Choroid plexus epithelial cell (primary cell): ENCODE measurements at regions not wholly inside any gene's neighbourhood (a gene's known extent, or its start where the extent isn't known, plus 50 kb on each side); places are given as distances from the start of the nearest gene placed in this dataset.

ENCODE experiments used
- DNase-seq: peaks from one replicate; pipeline ENCODE4 v3.0.0-alpha.2; 2010; ENCODE audit warnings: low read depth
- H3K4me3 ChIP-seq: 2 replicates; pipeline ENCODE4 v1.5.1; 2011; ENCODE audit warnings: low read depth, mild to moderate bottlenecking, control low read depth, low read length, moderate library complexity
- TF ChIP-seq, protein P1 (sequence below): conservative IDR thresholded peaks from 2 replicates; pipeline ENCODE4 v1.5.1; 2011; ENCODE audit warnings: low read depth, mild to moderate bottlenecking, control low read depth, inconsistent platforms, low read length, moderate library complexity

DNA sequence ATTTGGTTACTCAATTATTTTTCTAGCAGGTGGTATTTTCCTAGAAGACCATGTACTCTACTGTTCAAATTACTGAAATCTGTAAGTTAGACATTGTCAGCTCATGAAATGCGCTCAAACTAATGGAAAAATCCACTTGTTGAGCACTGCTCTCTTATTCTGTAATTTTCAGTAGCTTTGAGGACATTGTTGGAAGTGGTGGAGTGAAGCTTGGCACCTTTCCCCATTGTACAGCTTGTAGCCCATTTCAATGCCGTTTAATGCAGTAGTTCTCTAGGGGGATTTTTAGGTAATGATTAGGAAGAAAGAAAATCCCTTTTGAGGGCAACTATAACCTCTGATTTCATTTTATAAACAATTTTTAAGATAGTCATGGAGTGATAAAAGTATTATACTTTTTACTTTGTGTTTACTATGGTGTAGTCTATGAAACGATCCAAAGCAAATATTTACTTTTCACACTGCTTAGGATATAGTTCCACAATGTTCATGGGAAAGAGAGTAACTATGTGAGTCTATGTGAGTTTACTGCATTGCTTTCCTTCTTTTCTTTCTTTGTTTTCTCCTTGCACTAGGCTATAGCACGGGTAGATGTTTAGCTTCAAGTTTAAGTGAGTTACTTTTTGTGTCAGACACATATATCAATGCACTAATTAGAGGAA is 165.8 kb upstream of the ANKH start:
- TF ChIP-seq, protein P1, sequence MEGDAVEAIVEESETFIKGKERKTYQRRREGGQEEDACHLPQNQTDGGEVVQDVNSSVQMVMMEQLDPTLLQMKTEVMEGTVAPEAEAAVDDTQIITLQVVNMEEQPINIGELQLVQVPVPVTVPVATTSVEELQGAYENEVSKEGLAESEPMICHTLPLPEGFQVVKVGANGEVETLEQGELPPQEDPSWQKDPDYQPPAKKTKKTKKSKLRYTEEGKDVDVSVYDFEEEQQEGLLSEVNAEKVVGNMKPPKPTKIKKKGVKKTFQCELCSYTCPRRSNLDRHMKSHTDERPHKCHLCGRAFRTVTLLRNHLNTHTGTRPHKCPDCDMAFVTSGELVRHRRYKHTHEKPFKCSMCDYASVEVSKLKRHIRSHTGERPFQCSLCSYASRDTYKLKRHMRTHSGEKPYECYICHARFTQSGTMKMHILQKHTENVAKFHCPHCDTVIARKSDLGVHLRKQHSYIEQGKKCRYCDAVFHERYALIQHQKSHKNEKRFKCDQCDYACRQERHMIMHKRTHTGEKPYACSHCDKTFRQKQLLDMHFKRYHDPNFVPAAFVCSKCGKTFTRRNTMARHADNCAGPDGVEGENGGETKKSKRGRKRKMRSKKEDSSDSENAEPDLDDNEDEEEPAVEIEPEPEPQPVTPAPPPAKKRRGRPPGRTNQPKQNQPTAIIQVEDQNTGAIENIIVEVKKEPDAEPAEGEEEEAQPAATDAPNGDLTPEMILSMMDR: no peak
- no peak for DNase-seq
- H3K4me3 ChIP-seq: no peak overlapping the region

DNA sequence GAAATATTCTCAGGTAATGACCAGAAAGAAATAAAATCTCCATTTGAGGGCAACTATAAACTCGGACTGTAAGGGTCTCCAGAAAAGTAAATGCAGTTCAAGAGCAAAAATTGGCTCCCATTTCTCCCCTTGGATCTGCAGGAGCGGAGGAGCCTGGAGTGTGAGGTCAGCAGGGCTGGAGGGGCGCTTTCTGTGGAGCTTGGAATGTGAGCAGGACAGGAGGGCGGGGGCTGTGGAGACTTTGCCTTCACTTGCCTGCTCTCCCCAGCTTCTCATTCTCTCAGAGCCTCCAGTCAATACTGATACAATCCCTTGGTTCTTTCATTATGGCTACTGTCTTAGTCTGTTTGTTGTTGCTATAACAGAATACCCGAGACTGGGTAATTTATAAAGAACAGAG is 162.8 kb upstream of the ANKH start:
- TF ChIP-seq, protein P1: no peak
- DNase-seq: no peak
- no peak overlapping the region for H3K4me3 ChIP-seq

DNA sequence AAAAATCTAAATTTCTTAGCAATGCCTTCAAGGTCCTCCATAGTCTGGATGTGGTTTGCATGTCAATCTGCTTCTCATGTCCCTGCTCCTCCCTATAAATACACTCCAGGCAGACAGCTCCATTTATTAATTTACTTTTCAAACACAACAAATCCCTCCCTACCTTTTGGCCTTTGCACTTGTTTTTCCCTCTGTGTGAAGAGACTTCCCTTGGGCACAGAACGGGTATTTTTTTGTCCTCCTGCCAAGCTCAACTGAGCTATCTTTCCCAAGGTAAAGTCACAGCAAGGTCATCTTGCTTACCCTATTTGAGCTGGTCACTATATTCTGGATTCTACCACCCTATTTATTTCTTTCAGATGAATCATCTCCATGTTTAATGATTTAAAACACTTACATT is 159.6 kb upstream of the ANKH start:
- no peak for DNase-seq
- TF ChIP-seq, protein P1: no peak
- H3K4me3 ChIP-seq: no peak overlapping the region

DNA sequence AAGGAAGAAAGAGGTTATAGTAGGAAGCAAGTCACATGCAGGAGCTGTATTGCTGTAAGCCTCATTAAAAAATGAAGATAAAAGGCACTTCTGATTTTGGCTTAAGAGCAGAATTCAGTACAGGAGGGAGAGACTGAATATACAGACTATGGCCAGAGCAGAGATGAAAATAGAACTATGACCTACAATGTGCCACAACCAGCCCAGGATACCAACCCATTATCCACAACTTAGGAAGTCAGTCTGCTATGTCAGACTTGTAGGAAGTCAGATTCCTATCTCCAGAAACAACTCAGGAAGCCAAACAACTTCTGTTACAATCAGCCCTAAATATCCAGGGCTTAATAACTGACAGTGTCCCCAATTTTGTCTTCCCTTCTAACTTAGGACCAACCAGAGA is 156.2 kb upstream of the ANKH start:
- no peak overlapping the region for H3K4me3 ChIP-seq
- no peak for DNase-seq
- TF ChIP-seq, protein P1: no peak

DNA sequence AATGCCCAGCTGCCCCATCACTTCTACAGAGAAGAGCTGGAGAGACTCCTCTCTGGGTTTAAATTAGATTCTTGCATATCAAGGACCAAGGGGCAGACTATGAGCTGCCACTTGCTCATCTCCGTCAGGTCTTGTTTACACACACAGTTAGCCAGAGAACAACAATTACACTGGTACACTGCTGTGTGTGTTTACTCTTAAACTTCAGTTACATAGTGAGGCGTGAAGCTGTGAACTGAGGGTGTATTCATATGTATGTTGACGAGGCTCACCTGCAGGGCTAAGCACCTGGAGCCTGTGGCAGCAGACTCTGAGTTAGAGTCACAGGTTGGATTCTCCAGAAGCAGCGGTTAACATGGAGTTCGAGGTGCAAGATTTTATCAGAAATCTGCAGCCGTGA is 155.4 kb upstream of the ANKH start:
- TF ChIP-seq, protein P1: no peak
- no peak for DNase-seq
- no peak overlapping the region for H3K4me3 ChIP-seq

DNA sequence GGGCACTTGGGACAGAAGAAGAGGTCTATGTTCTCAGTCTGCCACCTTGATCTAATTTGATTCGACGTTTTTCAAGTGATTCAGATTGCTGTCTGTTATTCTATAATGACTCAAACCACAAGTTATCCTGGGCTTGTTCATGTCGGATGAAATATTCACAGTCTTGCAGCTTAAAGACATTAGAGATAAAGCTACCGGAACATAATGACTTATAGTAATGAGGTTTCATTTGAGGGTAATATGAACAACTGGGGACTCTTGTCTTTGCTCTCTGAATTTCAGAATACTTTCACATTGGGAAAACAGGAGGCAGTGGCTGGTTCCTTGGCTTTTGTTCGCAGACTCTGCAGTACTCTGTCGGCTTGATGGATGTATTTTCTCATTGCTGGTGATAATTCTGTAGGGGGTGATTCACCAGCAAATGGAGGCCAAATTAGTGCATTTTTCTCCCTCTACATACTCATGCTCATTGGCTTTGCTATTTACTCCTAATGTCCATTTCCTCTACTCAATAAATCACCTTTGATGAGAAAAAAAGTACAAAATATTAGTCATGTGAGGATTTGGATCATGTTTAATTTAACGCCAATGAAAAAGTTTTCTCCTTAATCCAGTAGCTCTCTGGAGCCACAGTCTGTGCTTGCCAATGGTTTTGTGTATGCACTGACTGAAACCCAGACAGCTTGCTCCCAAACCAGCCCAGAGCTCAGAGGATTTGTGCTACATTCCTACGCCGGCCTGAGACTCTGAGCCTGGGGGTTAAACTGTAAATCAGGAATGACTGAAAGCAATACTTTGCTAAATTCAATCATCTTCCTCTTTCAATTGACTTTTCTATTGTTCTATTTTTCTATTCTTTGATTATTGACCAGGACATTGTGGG is 154.7 kb upstream of the ANKH start:
- DNase-seq: no peak
- TF ChIP-seq, protein P1: no peak
- H3K4me3 ChIP-seq: no peak overlapping the region
